Rectal smooth muscle tissue (tissue), 1 donor: ENCODE measurements at regions not wholly inside any gene's neighbourhood (a gene's known extent, or its start where the extent isn't known, plus 50 kb on each side); places are given as distances from the start of the nearest gene placed in this dataset.
"Not testable (repeated sequence)": the region's sequence is repeated elsewhere in the genome, so short reads cannot be mapped to it uniquely, and the experiment has no call there.

Source experiments
- H3K27ac ChIP-seq: one replicate; pipeline ENCODE4 v1.7.0; 2013; ENCODE audit warnings: low read depth, low read length, inconsistent platforms
- H3K27me3 ChIP-seq: one replicate; pipeline ENCODE4 v1.7.0; 2013; ENCODE audit warnings: low read length; ENCODE audit not compliant: control insufficient read depth, insufficient read depth
- H3K36me3 ChIP-seq: one replicate; pipeline ENCODE4 v1.7.0; 2013; ENCODE audit warnings: low read length; ENCODE audit not compliant: control insufficient read depth, insufficient read depth
- H3K4me1 ChIP-seq: one replicate; pipeline ENCODE4 v1.7.0; 2013; ENCODE audit warnings: low read length; ENCODE audit not compliant: control insufficient read depth, insufficient read depth
- H3K4me3 ChIP-seq: one replicate; pipeline ENCODE4 v1.7.0; 2013; ENCODE audit warnings: low read length
- H3K9ac ChIP-seq: one replicate; pipeline ENCODE4 v1.7.0; 2013; ENCODE audit warnings: low read length

GRCh38 chr2:126976721-126977328 is 78.1 kb downstream of the TEX51 start:
- Histone ChIP-seq H3K36me3 (no peaks in the 10 kb centered on the region), H3K4me1 (peaks cover 4% of the 10 kb centered on the region), H3K27me3 (no peaks in the 10 kb centered on the region), H3K27ac (no peak overlapping the region), H3K9ac (no peak overlapping the region), H3K4me3 (no peak overlapping the region)

- H3K9ac ChIP-seq = no peak overlapping the region
Observed at GRCh38 chr2:126978333-126978732, 79.6 kb downstream of the TEX51 start.

GRCh38 chr2:126979039-126980003 is 80.6 kb downstream of the TEX51 start:
- H3K4me1 ChIP-seq = no peaks in the 10 kb centered on the region
- no peaks in the 10 kb centered on the region for H3K36me3 ChIP-seq
- no peak overlapping the region for H3K27ac ChIP-seq
- no peaks in the 10 kb centered on the region for H3K27me3 ChIP-seq
- H3K9ac ChIP-seq = no peak overlapping the region
- no peak overlapping the region for H3K4me3 ChIP-seq

More at GRCh38 chr2:126978333-126978732, 79.6 kb downstream of the TEX51 start:
- H3K4me3 ChIP-seq = no peak overlapping the region
- H3K4me1 ChIP-seq = no peaks in the 10 kb centered on the region
- no peaks in the 10 kb centered on the region for H3K27me3 ChIP-seq
- H3K27ac ChIP-seq = no peak overlapping the region
- no peaks in the 10 kb centered on the region for H3K36me3 ChIP-seq

GRCh38 chr2:126981476-126981875 is 82.8 kb downstream of the TEX51 start:
- H3K9ac ChIP-seq = no peak overlapping the region
- no peak overlapping the region for H3K27ac ChIP-seq
- no peaks in the 10 kb centered on the region for H3K27me3 ChIP-seq
- no peaks in the 10 kb centered on the region for H3K4me1 ChIP-seq
- no peak overlapping the region for H3K4me3 ChIP-seq
- no peaks in the 10 kb centered on the region for H3K36me3 ChIP-seq

GRCh38 chr2:126982935-126983334 is 84.2 kb downstream of the TEX51 start:
- Histone ChIP-seq H3K27me3 (no peaks in the 10 kb centered on the region), H3K4me1 (peaks cover 4% of the 10 kb centered on the region), H3K36me3 (no peaks in the 10 kb centered on the region), H3K9ac (no peak overlapping the region), H3K27ac (no peak overlapping the region), H3K4me3 (no peak overlapping the region)

GRCh38 chr2:126986631-126987187 is 88.0 kb downstream of the TEX51 start:
- no peak overlapping the region for H3K4me3 ChIP-seq
- H3K27me3 ChIP-seq = no peaks in the 10 kb centered on the region
- no peak overlapping the region for H3K27ac ChIP-seq
- H3K36me3 ChIP-seq = no peaks in the 10 kb centered on the region
- H3K9ac ChIP-seq = no peak overlapping the region
- H3K4me1 ChIP-seq = peaks cover 4% of the 10 kb centered on the region

GRCh38 chr2:126988482-126988881 is 89.8 kb downstream of the TEX51 start:
- Histone ChIP-seq H3K4me1 (peaks cover 4% of the 10 kb centered on the region), H3K36me3 (no peaks in the 10 kb centered on the region), H3K4me3 (no peak overlapping the region), H3K9ac (no peak overlapping the region), H3K27ac (no peak overlapping the region), H3K27me3 (no peaks in the 10 kb centered on the region)

- not testable (repeated sequence) for H3K4me3 ChIP-seq, H3K9ac ChIP-seq, H3K27ac ChIP-seq, H3K27me3 ChIP-seq, H3K4me1 ChIP-seq, H3K36me3 ChIP-seq
Observed at GRCh38 chr2:126989064-126989463, 90.4 kb downstream of the TEX51 start.

GRCh38 chr2:126990200-126990599 is 91.5 kb downstream of the TEX51 start:
- H3K27me3 ChIP-seq = no peaks in the 10 kb centered on the region
- no peaks in the 10 kb centered on the region for H3K36me3 ChIP-seq
- no peak overlapping the region for H3K27ac ChIP-seq
- no peak overlapping the region for H3K9ac ChIP-seq
- H3K4me1 ChIP-seq = peaks cover 4% of the 10 kb centered on the region
- H3K4me3 ChIP-seq = no peak overlapping the region

- Histone ChIP-seq H3K4me3 (no peak overlapping the region), H3K36me3 (no peaks in the 10 kb centered on the region), H3K27ac (no peak overlapping the region), H3K27me3 (no peaks in the 10 kb centered on the region), H3K9ac (no peak overlapping the region), H3K4me1 (peaks cover 4% of the 10 kb centered on the region)
Observed at GRCh38 chr2:126990605-126991532, 92.2 kb downstream of the TEX51 start.

GRCh38 chr2:126994340-126994777 is 95.7 kb downstream of the TEX51 start:
- no peaks in the 10 kb centered on the region for H3K27me3 ChIP-seq
- H3K9ac ChIP-seq = no peak overlapping the region
- H3K4me1 ChIP-seq = no peaks in the 10 kb centered on the region
- H3K36me3 ChIP-seq = no peaks in the 10 kb centered on the region
- no peak overlapping the region for H3K4me3 ChIP-seq
- H3K27ac ChIP-seq = no peak overlapping the region
